ENCODE measurements at regions not wholly inside any gene's neighbourhood (a gene's known extent, or its start where the extent isn't known, plus 50 kb on each side); places are given as distances from the start of the nearest gene placed in this dataset.

- no peak for DNase-seq
Observed at GRCh38 chr16:51638339-51639135, 487.5 kb upstream of the SALL1 start.

- no peak for DNase-seq
Observed at GRCh38 chr16:51637770-51638094, 486.7 kb upstream of the SALL1 start.

GRCh38 chr16:51636920-51637769, 486.1 kb upstream of the SALL1 start:
- no peak for DNase-seq

- DNase-seq = no peak
Observed at GRCh38 chr16:51635181-51635580, 484.1 kb upstream of the SALL1 start.

- DNase-seq = no peak
Observed at GRCh38 chr16:51630076-51630475, 479.0 kb upstream of the SALL1 start.

GRCh38 chr16:51629576-51629975, 478.5 kb upstream of the SALL1 start:
- DNase-seq = no peak

GRCh38 chr16:51624080-51624775, 473.2 kb upstream of the SALL1 start:
- no peak for DNase-seq

- no peak for DNase-seq
Observed at GRCh38 chr16:51621610-51622009, 470.5 kb upstream of the SALL1 start.

- no peak for DNase-seq
Observed at GRCh38 chr16:51615141-51615540, 464.1 kb upstream of the SALL1 start.

- DNase-seq = no peak
Observed at GRCh38 chr16:51607201-51607651, 456.2 kb upstream of the SALL1 start.

- no peak for DNase-seq
Observed at GRCh38 chr16:51596247-51596646, 445.2 kb upstream of the SALL1 start.

GRCh38 chr16:51592535-51593300, 441.6 kb upstream of the SALL1 start:
- no peak for DNase-seq

GRCh38 chr16:51592001-51592501, 441.0 kb upstream of the SALL1 start:
- no peak for DNase-seq

- no peak for DNase-seq
Observed at GRCh38 chr16:51591480-51591879, 440.4 kb upstream of the SALL1 start.

- DNase-seq = no peak
Observed at GRCh38 chr16:51579652-51580360, 428.7 kb upstream of the SALL1 start.

GRCh38 chr16:51577621-51578303, 426.7 kb upstream of the SALL1 start:
- DNase-seq = no peak

GRCh38 chr16:51576498-51577195, 425.6 kb upstream of the SALL1 start:
- DNase-seq = no peak

- DNase-seq = no peak
Observed at GRCh38 chr16:51573191-51573590, 422.1 kb upstream of the SALL1 start.

GRCh38 chr16:51569203-51569931, 418.3 kb upstream of the SALL1 start:
- no peak for DNase-seq

GRCh38 chr16:51567911-51568310, 416.8 kb upstream of the SALL1 start:
- no peak for DNase-seq

Data from NCI-H146 (cell line).